Keratinocyte (primary cell): ENCODE measurements at regions not wholly inside any gene's neighbourhood (a gene's known extent, or its start where the extent isn't known, plus 50 kb on each side); places are given as distances from the start of the nearest gene placed in this dataset.

ENCODE experiments used
- DNase-seq: peaks from one replicate; pipeline ENCODE4 v3.0.0-alpha.2; 2011; ENCODE audit warnings: low read depth, missing footprints, low spot score
- FAIRE-seq: peaks from 2 replicates; lab custom pipeline; 2011; peaks lifted over from hg19 to GRCh38; lab: Jason Lieb, UNC
- H2AFZ ChIP-seq: 2 replicates; pipeline ENCODE4 v1.6.0; 2012; ENCODE audit warnings: low read length, control low read depth, inconsistent platforms; ENCODE audit not compliant: control insufficient read depth
- H3K27ac ChIP-seq: 2 replicates; pipeline ENCODE4 v1.5.1; 2011; ENCODE audit warnings: low read length; ENCODE audit not compliant: control insufficient read depth, insufficient read depth
- H3K27me3 ChIP-seq: 3 replicates; pipeline ENCODE4 v1.6.0; 2011; ENCODE audit warnings: low read length; ENCODE audit not compliant: control insufficient read depth, insufficient read depth; ENCODE audit errors: extremely low read depth
- H3K36me3 ChIP-seq, 2 experiments: 2 replicates in 1 of 2; 3 replicates in 1 of 2; pipeline ENCODE4 v1.5.1; 2011; ENCODE audit warnings: low read length in 2 of 2, mild to moderate bottlenecking in 1 of 2; ENCODE audit not compliant: control insufficient read depth in 2 of 2, insufficient read depth in 2 of 2; ENCODE audit errors: extremely low read depth in 1 of 2
- H3K4me1 ChIP-seq: 3 replicates; pipeline ENCODE4 v1.5.1; 2011; ENCODE audit warnings: low read length; ENCODE audit not compliant: control insufficient read depth, insufficient read depth; ENCODE audit errors: extremely low read depth
- H3K4me2 ChIP-seq: 3 replicates; pipeline ENCODE4 v1.6.0; 2011; ENCODE audit warnings: low read depth, low read length; ENCODE audit not compliant: control insufficient read depth, insufficient read depth; ENCODE audit errors: extremely low read depth
- H3K4me3 ChIP-seq, 3 experiments: fragments of 200-600 bp in 1 of 3; sonication (generic) in 1 of 3; 2 replicates in 2 of 3; 3 replicates in 1 of 3; pipeline ENCODE4 v1.5.1; 2011 to 2016; ENCODE audit warnings: low read length in 3 of 3, mild to moderate bottlenecking in 3 of 3, control low read depth in 2 of 3, inconsistent platforms in 1 of 3, low read depth in 1 of 3, mixed read lengths in 1 of 3, mixed run types in 1 of 3, moderate library complexity in 1 of 3; ENCODE audit not compliant: control insufficient read depth in 2 of 3, insufficient read depth in 2 of 3; ENCODE audit errors: extremely low read depth in 1 of 3
- H3K79me2 ChIP-seq: 2 replicates; pipeline ENCODE4 v1.6.0; 2012; ENCODE audit warnings: low read length; ENCODE audit not compliant: control insufficient read depth, insufficient read depth
- H3K9ac ChIP-seq: 3 replicates; pipeline ENCODE4 v1.6.0; 2011; ENCODE audit warnings: low read length; ENCODE audit not compliant: control insufficient read depth, insufficient read depth; ENCODE audit errors: extremely low read depth
- H3K9me1 ChIP-seq: 3 replicates; pipeline ENCODE4 v1.6.0; 2011; ENCODE audit warnings: low read length; ENCODE audit not compliant: control insufficient read depth, insufficient read depth; ENCODE audit errors: extremely low read depth
- H3K9me3 ChIP-seq: 2 replicates; pipeline ENCODE4 v1.5.1; 2012; ENCODE audit warnings: low read depth, low read length; ENCODE audit not compliant: control insufficient read depth
- H4K20me1 ChIP-seq: 3 replicates; pipeline ENCODE4 v1.6.0; 2011; ENCODE audit warnings: low read length; ENCODE audit not compliant: control insufficient read depth, insufficient read depth; ENCODE audit errors: extremely low read depth
- EZH2 ChIP-seq: IDR thresholded peaks from one replicate; pipeline ENCODE4 v1.6.1; 2012; ENCODE audit warnings: inconsistent platforms, mild to moderate bottlenecking, low read length, moderate library complexity
- dilution Hi-C: fragments of 300-500 bp; cut with MboI; formaldehyde crosslinking; loops from one replicate; pipeline ENCODE4 v1.7.0; 2020; ENCODE audit warnings: low sequenced_read_pairs; ENCODE audit not compliant: extremely low pct_ligation_motif_present
- TF ChIP-seq, protein P1 (sequence below), 3 experiments: IDR thresholded peaks in 1 of 3; conservative IDR thresholded peaks in 1 of 3; optimal IDR thresholded peaks in 1 of 3; 2 replicates in 2 of 3; 3 replicates in 1 of 3; pipeline versions ENCODE3 to v1.5.1; 2011; ENCODE audit warnings: low read length in 3 of 3, mild to moderate bottlenecking in 3 of 3, moderate library complexity in 2 of 3, control low read depth in 1 of 3, inconsistent platforms in 1 of 3; ENCODE audit not compliant: insufficient read depth in 2 of 3; ENCODE audit errors: extremely low read depth in 1 of 3

DNA sequence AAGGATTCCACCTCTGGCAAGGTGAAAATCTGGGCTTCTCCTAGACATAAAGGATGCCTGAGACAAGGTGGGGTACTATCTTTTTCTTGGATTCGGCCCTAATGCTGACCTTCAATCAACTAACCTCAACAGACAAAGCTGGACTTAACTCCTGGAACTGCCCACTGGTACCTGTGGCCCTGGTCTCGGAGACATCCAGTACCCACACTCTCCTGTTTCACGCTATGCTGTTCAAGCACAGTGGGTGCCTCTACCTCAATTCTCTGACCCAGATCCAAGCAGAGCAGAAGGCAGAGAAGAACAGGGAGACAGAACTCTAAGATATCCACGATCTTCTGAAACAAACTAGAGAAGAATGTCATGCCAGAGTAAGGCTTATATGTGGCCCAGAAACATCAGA is 189.8 kb upstream of the FOXQ1 start:
- Histone ChIP-seq H3K36me3 (no peaks in the 10 kb centered on the region), H3K9ac (no peak overlapping the region), H3K9me3 (no peaks in the 10 kb centered on the region), H2AFZ (no peak overlapping the region), H3K79me2 (no peaks in the 10 kb centered on the region), H4K20me1 (no peaks in the 10 kb centered on the region), H3K27me3 (no peaks in the 10 kb centered on the region), H3K9me1 (no peaks in the 10 kb centered on the region), H3K4me3 (no peak overlapping the region), H3K27ac (no peak overlapping the region), H3K4me1 (no peaks in the 10 kb centered on the region), H3K4me2 (no peak overlapping the region)
- TF ChIP-seq, protein P1, sequence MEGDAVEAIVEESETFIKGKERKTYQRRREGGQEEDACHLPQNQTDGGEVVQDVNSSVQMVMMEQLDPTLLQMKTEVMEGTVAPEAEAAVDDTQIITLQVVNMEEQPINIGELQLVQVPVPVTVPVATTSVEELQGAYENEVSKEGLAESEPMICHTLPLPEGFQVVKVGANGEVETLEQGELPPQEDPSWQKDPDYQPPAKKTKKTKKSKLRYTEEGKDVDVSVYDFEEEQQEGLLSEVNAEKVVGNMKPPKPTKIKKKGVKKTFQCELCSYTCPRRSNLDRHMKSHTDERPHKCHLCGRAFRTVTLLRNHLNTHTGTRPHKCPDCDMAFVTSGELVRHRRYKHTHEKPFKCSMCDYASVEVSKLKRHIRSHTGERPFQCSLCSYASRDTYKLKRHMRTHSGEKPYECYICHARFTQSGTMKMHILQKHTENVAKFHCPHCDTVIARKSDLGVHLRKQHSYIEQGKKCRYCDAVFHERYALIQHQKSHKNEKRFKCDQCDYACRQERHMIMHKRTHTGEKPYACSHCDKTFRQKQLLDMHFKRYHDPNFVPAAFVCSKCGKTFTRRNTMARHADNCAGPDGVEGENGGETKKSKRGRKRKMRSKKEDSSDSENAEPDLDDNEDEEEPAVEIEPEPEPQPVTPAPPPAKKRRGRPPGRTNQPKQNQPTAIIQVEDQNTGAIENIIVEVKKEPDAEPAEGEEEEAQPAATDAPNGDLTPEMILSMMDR (optimal IDR thresholded peaks at IDR 0.05 in 1 of 3, IDR thresholded peaks at IDR 0.05 in 1 of 3, conservative IDR thresholded peaks at IDR 0.05 in 1 of 3; ENCODE audit: extremely low read depth in 1 of 3, insufficient read depth in 2 of 3, low read length in 3 of 3): no peak
- no peak for TF ChIP-seq EZH2
- no peak for DNase-seq
- no peak for FAIRE-seq
- dilution Hi-C loops: no loop called here

DNA sequence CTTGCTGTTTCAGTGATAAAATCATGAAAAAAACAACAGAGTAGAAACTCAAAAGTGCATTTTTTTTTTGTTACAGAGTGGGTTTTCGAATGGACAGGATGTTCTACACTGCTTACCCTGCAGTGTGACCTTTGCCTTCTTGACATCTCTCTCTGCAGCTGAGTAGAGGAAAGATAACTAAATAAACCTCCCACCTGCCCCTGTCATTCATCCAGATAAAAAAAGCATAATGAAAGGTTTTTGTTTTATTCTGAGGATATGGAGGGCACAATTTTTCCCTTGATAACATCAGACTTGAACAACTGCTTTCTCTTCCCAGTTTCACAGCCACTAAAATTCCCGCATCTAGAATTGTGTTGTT is 193.6 kb upstream of the FOXQ1 start:
- no peaks in the 10 kb centered on the region for H3K4me1 ChIP-seq
- H3K79me2 ChIP-seq: no peaks in the 10 kb centered on the region
- H4K20me1 ChIP-seq: no peaks in the 10 kb centered on the region
- H3K27me3 ChIP-seq: no peaks in the 10 kb centered on the region
- no peak for TF ChIP-seq EZH2
- TF ChIP-seq, protein P1 (optimal IDR thresholded peaks at IDR 0.05 in 1 of 3, IDR thresholded peaks at IDR 0.05 in 1 of 3, conservative IDR thresholded peaks at IDR 0.05 in 1 of 3; ENCODE audit: extremely low read depth in 1 of 3, insufficient read depth in 2 of 3, low read length in 3 of 3): no peak
- no peaks in the 10 kb centered on the region for H3K36me3 ChIP-seq
- no peak overlapping the region for H2AFZ ChIP-seq
- dilution Hi-C loops: no loop called here
- no peaks in the 10 kb centered on the region for H3K9me3 ChIP-seq
- H3K27ac ChIP-seq: no peak overlapping the region
- no peak overlapping the region for H3K4me2 ChIP-seq
- no peak for DNase-seq
- no peaks in the 10 kb centered on the region for H3K9me1 ChIP-seq
- H3K9ac ChIP-seq: no peak overlapping the region
- no peak for FAIRE-seq
- H3K4me3 ChIP-seq: no peak overlapping the region
